Amniotic epithelial cell (primary cell): ENCODE measurements at regions not wholly inside any gene's neighbourhood (a gene's known extent, or its start where the extent isn't known, plus 50 kb on each side); places are given as distances from the start of the nearest gene placed in this dataset.
"Not testable (repeated sequence)": the region's sequence is repeated elsewhere in the genome, so short reads cannot be mapped to it uniquely, and the experiment has no call there.

Experiments
- DNase-seq: peaks from one replicate; pipeline ENCODE4 v3.0.0-alpha.2; 2010; ENCODE audit warnings: low read depth

DNA sequence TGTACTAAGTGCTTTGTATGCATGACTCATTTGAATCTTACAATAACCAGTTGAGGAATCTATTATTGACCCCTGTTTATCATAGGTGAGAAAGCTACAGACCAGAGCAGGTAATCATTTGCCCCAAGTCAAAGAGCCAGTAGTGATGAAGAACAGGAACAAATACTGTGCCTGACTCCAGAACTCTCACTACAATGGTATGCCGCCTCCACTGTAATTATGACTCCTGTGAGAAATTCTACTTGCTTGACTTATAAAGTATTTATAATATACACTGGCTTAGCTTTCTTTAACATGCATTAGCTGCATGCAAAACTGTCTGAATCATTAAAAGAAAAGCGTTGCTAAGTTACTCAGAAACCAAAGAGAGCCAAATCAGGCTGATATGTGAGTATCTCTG is 92.6 kb downstream of the ZNF281 start:
- DNase-seq: peak; percentile 78

DNA sequence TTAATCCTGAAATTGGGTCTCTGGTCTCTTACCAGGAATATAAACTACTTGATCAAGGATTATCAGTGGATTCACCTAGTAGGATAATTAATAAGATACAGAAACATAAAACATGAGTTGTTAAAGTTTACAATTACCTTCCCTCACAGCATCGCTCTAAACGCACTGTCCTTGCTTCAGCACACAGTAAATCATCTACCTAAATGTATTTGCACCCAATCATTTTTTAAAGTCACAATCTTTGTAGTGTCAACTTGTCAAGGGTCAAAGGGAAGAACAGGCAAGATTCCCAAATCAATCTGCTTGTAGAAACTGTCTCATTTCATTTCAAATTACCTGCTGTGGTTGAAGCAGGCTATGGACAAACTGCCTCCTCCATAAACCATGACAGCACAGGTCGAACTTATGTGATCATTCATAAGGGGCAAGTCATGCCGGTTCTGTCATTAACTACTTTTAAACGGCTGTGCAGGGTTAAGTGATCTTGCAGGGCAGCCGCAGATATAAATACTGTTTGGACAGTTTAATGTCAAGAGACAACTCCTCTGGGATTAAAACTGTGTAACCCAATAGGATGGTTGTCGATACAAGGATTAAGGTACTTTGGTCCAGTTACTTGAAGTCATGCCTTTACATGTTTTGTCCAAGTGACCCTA is 93.6 kb downstream of the ZNF281 start:
- DNase-seq: no peak

DNA sequence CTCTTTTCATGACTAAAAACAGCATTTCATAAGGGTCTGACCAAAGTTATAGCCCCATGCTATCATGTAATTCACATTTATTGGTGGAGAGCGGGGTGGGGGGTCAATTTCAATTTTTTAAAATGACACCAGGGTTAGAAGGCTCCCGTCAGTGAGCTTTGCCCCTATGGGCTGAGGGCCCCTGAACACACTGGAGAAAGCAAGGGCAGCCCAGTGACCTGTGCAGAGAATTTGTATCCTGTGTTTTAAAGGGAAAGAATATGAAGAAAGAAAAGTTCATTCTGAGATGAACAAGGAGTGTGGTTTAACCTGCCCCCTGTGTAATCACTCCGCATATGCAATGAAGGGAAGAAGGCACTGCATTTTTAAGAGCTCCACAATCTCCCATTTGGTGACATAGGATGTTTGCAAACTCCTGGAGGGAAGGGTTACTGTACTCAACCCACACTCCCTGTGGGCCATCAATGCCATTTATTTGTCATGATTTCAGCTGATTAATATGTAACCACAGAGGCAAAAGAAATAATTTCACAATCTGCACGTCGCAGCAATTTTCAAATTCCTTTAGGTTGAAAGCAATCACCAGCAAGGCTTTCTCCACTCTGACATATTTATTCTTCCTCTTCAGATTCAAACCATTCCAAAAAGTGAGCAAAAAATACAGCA is 95.6 kb downstream of the ZNF281 start:
- DNase-seq: peak; percentile 79

DNA sequence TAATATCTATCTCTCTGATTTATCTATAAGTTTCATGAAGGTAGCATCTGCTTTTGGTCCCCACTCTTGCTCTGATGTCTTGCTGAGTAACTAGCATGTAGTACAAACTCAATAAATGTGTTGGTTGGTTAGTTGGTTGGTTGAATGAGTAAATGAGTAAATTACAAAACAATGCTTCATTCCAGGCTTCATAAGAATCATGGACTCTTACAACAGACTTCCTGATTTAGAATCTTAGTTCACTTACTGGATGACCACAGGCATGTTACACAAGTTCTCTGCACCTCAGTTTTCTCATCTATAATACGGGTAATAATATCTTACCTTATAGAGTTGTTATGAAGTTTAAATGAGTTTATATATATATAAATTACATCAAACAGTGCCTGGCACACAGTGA is 98.6 kb downstream of the ZNF281 start:
- peak; percentile 75 for DNase-seq

- no peak for DNase-seq
These were observed 99.0 kb downstream of the ZNF281 start for GRCh38 chr1:200310824-200311223.

DNA sequence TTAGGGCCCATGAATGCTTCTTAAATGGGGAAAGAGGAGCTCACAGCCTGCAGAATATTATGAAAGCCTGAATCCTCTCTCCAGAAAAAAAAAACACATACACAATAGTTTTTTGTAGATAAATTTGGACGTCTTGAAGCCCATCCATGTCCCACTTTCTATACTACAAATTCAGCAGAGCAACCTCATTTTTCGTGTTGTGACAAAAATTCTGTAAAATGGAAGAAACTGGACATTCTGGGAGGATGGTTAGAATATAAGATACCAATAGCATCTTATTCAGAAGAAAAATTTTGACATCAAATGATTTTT is 102.1 kb downstream of the ZNF281 start:
- DNase-seq: no peak

DNA sequence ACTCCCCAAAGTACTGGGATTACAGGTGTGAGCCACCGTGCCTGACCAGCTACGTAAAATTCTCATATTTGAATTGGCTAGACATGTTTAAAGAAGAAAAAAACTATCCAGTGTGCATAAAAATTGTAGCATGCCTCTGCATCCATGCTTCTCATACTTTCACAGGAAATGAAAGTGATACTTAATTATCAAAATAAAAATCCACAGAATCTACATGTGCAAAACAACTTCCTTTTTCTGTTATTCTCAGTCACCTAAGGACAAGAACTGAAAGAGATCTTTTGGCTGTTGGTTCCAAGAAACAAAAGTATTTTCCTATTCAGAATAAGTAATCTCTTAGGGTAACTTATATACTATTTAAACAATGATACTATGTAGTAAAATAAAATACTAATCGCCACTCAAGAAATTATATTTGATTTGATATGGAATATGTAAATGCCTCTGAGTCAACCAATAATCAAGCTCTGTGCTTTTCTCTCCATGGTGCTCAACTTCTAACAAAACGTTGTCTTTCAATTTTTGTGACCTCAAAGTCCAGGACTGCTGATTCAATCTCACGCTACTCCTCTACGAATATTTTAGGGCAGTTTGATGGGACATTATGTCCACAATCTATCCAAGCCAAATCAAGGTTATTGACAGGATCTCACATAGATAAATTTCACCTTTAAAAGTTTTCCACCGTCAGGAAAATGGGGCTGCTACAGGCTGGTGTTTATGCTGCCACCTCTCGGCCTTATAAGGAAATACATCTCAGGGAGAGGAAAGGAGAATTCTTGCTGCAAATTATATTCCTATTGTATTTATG is 102.7 kb downstream of the ZNF281 start:
- DNase-seq: peak; percentile 22

GRCh38 chr1:200305806-200306205 is 104.0 kb downstream of the ZNF281 start:
- no peak for DNase-seq

DNA sequence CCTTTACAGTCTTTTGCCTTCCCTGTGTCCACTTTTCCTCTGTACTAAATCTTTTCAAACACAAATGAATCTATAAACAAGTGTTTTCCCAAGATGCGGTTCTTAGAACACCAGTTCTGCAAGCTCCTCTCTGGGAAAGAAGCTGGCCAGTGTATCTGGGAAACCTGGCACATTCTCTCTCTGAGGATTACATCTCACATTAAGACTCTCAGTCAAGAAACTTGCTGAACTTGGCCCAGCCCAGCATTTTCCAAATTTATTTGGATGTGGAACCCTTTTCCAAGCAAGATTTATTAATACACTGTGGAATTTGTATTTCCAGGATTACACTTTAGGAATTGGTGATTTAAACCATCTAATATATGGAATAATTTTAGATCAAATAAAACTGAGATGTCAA is 105.7 kb downstream of the ZNF281 start:
- no peak for DNase-seq

DNA sequence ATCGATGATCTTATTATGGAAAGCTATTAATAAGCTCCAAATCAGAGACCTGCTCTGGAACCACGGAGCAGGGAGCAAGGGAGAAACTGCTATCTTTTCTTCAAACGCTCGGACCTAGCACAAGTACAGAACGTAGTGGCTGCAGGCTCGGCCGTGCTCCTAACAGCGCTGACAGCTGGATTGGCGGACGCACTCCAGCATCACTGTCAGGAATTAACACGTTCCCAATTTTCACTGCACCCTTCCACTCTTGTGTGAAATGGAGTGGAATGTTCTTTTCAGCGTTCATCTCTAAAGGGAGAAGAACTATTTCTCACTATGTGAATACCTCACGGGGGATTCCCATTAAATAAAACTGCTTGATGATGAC is 106.9 kb downstream of the ZNF281 start:
- DNase-seq: no peak

DNA sequence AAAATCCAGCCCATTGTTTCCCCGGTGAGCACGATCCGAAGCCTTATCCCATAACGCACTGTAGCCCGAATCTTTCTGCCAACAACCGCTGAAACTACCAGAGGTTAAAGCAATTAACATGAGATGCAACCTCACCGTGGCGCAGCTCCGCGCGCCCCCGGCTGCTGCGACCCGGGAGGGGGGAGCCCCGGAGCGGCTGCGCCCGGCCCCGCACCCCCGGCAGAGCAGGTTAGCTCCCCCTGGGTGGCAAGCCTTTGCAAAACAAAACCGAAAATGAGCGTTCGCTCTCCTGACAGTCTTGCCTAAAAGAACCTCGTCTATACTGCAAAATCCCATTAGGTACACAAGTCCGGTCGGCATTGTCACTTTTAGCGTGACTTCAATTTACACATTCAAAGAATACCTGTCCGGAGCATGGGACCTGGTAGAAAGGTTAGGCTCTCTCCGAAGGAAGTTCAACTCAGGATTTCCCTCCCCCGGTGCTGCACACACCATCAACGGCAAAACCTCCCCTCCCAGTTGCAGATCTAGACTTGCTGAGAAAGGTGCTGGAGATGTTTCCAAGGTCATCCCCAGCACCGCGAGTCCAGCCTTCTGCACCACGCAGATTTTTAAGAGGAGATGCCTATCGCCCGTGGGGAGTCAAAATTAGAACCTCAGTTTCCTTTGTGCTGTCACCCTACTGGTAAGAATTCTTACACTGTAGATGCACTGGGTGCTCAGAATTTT is 107.5 kb downstream of the ZNF281 start:
- DNase-seq: peak; percentile 25

- no peak for DNase-seq
These were observed 108.7 kb downstream of the ZNF281 start for GRCh38 chr1:200301152-200301551.

DNA sequence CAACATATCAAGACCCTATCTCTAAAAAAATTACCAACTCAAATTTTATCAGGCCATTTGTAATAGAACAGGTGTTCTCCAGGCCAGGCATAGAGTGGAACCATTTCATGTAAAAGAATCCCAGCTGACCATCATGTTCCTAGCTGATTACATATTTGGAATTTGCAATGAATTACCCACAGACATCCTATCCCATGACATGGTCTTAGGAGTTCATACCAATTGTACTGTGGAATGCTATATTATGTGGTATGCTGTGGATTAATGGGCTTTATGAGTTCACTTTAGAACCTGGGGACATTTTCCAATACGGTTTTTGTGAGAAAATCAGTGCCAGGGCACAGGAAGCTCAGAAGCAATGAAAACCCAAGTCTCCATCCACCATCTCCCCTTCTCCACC is 110.3 kb downstream of the ZNF281 start:
- DNase-seq: peak; percentile 43

GRCh38 chr1:200298242-200298641 is 111.6 kb downstream of the ZNF281 start:
- DNase-seq: no peak

- peak; percentile 51 for DNase-seq
These were observed 113.7 kb downstream of the ZNF281 start for GRCh38 chr1:200296091-200296661.

GRCh38 chr1:200294241-200294640 is 115.6 kb downstream of the ZNF281 start:
- no peak for DNase-seq

- no peak for DNase-seq
These were observed 117.1 kb downstream of the ZNF281 start for GRCh38 chr1:200292699-200293098.

DNA sequence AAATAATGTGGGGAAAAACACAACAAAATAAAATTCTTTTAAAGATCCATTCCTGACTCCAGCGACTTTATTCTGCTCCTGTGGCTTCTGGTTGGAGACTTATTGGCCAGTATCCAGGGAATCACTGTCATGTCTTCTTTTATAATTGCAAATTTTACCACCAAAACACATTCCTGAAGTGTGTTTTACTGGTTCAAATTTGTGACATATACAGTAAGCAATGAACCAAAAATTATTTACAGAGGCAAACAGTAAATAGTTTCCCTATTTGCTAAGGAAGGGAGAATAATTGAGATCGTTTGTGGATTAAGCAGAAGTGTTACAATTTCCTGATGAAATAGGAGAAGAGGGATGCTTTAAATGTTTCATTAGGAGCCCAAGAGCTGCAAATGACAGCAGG is 118.7 kb downstream of the ZNF281 start:
- DNase-seq: no peak

GRCh38 chr1:200290010-200290685 is 119.7 kb downstream of the ZNF281 start:
- peak; percentile 3 for DNase-seq

DNA sequence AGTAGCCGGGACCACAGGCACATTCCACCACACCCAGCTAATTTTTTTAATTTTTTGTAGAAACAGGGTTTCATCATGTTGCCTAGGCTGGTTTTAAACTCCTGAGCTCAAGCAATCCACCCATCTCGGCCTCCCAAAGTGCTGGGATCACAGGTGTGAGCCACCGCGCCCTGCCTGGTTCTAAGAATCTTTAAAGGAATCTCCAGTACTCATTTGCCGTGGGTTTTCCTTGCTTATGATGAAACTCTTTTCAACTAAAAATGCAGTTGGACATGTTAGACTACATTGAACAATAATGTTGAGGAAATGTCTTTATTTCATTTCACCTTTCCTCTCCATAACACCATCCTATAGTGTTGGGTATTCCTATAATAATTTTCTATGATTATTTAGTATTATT is 121.6 kb downstream of the ZNF281 start:
- DNase-seq: no peak

- DNase-seq: not testable (repeated sequence)
These were observed 125.6 kb downstream of the ZNF281 start for GRCh38 chr1:200284236-200284635.
